Activated B cell treated with CpG ODN at 0.5 μM for 24 hours (primary cell): ENCODE measurements at regions not wholly inside any gene's neighbourhood (a gene's known extent, or its start where the extent isn't known, plus 50 kb on each side); places are given as distances from the start of the nearest gene placed in this dataset.
A peak's percentile ranks its signal among the peaks of the same experiment; 100 is the strongest.

Experiments used
- ATAC-seq: fragments of 200-7000 bp; cut with Tn5 transposase; one replicate; pipeline ENCODE4 v1.10.0; 2021; ENCODE audit warnings: low read depth, mild to moderate bottlenecking, moderate library complexity
- CTCF ChIA-PET: fragments of 350-600 bp; sonication (Branson Sonifier 250); formaldehyde crosslinking; loops from one replicate; lab custom pipeline; 2021; ENCODE audit warnings: antibody characterized with exemption; lab: Charles Lee
- POLR2A ChIA-PET: fragments of 350-600 bp; sonication (Branson Sonifier 250); formaldehyde crosslinking; loops from one replicate; lab custom pipeline; 2021; ENCODE audit warnings: antibody characterized with exemption; lab: Charles Lee
- DNase-seq: peaks from one replicate; pipeline ENCODE4 v3.0.0; 2022
- H3K27ac Mint-ChIP-seq: one replicate; pipeline ENCODE4 v1.8.0; 2020; ENCODE audit warnings: mixed read lengths
- H3K27me3 Mint-ChIP-seq: one replicate; pipeline ENCODE4 v1.8.0; 2021; ENCODE audit warnings: mixed read lengths
- H3K36me3 Mint-ChIP-seq: one replicate; pipeline ENCODE4 v1.8.0; 2021; ENCODE audit warnings: low read depth, mixed read lengths
- H3K4me1 Mint-ChIP-seq: one replicate; pipeline ENCODE4 v1.8.0; 2021; ENCODE audit warnings: mixed read lengths
- H3K4me3 Mint-ChIP-seq: one replicate; pipeline ENCODE4 v1.8.0; 2020; ENCODE audit warnings: mild to moderate bottlenecking, mixed read lengths
- H3K9me3 Mint-ChIP-seq: one replicate; pipeline ENCODE4 v1.8.0; 2020; ENCODE audit warnings: mixed read lengths
- intact Hi-C: fragments of 100-400 bp; cut with micrococcal nuclease; formaldehyde crosslinking; loops from one replicate; pipeline ENCODE4 v1.15.1; 2024
- TF ChIP-seq, protein P1 (sequence below): fragments of 200-600 bp; IDR thresholded peaks from one replicate; pipeline ENCODE4 v1.8.0; 2022; ENCODE audit warnings: antibody characterized with exemption, mild to moderate bottlenecking

GRCh38 chr17:79295307-79295706 lies 220.7 kb downstream of the ENGASE start:
- ChIA-PET CTCF (no interaction called here), POLR2A (no interaction called here)
- Mint-ChIP-seq H3K36me3 (no peaks in the 10 kb centered on the region), H3K4me1 (no peaks in the 10 kb centered on the region), H3K27ac (no peak overlapping the region), H3K27me3 (peaks cover 25% of the 10 kb centered on the region), H3K4me3 (no peak overlapping the region), H3K9me3 (no peaks in the 10 kb centered on the region)
- TF ChIP-seq, protein P1, sequence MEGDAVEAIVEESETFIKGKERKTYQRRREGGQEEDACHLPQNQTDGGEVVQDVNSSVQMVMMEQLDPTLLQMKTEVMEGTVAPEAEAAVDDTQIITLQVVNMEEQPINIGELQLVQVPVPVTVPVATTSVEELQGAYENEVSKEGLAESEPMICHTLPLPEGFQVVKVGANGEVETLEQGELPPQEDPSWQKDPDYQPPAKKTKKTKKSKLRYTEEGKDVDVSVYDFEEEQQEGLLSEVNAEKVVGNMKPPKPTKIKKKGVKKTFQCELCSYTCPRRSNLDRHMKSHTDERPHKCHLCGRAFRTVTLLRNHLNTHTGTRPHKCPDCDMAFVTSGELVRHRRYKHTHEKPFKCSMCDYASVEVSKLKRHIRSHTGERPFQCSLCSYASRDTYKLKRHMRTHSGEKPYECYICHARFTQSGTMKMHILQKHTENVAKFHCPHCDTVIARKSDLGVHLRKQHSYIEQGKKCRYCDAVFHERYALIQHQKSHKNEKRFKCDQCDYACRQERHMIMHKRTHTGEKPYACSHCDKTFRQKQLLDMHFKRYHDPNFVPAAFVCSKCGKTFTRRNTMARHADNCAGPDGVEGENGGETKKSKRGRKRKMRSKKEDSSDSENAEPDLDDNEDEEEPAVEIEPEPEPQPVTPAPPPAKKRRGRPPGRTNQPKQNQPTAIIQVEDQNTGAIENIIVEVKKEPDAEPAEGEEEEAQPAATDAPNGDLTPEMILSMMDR, result no peak
- no peak for DNase-seq
- intact Hi-C loops, result no loop called here
- no peak for ATAC-seq

- POLR2A ChIA-PET, result no interaction called here
- ATAC-seq, result peak; percentile 25
- intact Hi-C loops, result loop anchor here (1.0 kb wide), 1 partner anchor 46 kb away; no protein-coding TSS in a partner anchor
- DNase-seq, result peak; percentile 34
- H3K36me3 Mint-ChIP-seq, result no peaks in the 10 kb centered on the region
- H3K4me3 Mint-ChIP-seq, result no peak overlapping the region
- TF ChIP-seq, protein P1, result no peak
- H3K27me3 Mint-ChIP-seq, result peaks cover 27% of the 10 kb centered on the region
- CTCF ChIA-PET, result no interaction called here
- H3K27ac Mint-ChIP-seq, result peak overlapping the region; percentile 7
- no peaks in the 10 kb centered on the region for H3K9me3 Mint-ChIP-seq
- no peaks in the 10 kb centered on the region for H3K4me1 Mint-ChIP-seq
Observed at GRCh38 chr17:79294459-79295071, 219.9 kb downstream of the ENGASE start.

DNA sequence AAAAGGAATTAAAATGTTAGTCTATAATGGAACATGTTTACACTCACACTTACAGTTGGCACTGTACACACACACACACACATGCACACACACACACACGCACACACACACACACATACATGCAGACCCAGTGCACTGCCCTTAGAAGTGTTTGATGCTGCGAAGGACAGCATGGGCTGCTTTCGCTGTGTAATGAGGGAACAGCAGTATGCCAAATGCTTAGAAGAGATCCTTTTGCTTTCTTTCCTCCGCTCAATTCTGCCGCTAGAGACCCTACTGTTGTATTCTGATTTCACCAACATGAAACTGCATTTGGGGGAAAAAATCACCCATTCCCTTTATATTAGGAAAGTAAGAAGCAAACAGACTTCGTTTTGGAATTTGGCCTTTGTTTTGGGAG lies 217.9 kb downstream of the ENGASE start:
- TF ChIP-seq, protein P1, result no peak
- no peak for ATAC-seq
- ChIA-PET CTCF (no interaction called here), POLR2A (no interaction called here)
- H3K4me3 Mint-ChIP-seq, result no peak overlapping the region
- no peaks in the 10 kb centered on the region for H3K36me3 Mint-ChIP-seq
- no peaks in the 10 kb centered on the region for H3K4me1 Mint-ChIP-seq
- H3K27me3 Mint-ChIP-seq, result peaks cover 26% of the 10 kb centered on the region
- intact Hi-C loops, result no loop called here
- H3K27ac Mint-ChIP-seq, result no peak overlapping the region
- no peaks in the 10 kb centered on the region for H3K9me3 Mint-ChIP-seq
- no peak for DNase-seq

DNA sequence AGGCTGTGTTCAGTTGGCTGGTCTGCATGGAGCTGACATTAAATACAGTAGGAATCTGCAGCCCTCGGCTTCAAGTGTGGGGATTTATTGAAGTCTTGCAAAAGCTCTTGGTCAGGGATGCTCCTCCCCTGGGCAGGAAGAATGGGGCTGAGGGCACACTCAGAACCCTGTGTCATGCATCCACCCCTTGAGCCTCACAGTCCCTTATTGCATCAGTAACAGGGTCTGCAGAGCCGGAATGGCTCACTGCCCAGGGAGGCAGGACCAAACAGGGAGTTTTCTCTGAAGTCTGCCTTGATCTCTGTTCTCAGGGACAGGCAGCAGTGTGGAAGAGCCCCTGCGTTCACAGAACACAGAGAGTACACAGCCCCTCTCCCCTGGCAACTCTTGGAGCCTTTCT lies 216.8 kb downstream of the ENGASE start:
- POLR2A ChIA-PET, result no interaction called here
- CTCF ChIA-PET, result no interaction called here
- Mint-ChIP-seq H3K4me1 (no peaks in the 10 kb centered on the region), H3K4me3 (no peak overlapping the region), H3K27me3 (peaks cover 24% of the 10 kb centered on the region), H3K9me3 (no peaks in the 10 kb centered on the region), H3K36me3 (no peaks in the 10 kb centered on the region), H3K27ac (no peak overlapping the region)
- DNase-seq, result no peak
- TF ChIP-seq, protein P1, result no peak
- intact Hi-C loops, result no loop called here
- no peak for ATAC-seq

DNA sequence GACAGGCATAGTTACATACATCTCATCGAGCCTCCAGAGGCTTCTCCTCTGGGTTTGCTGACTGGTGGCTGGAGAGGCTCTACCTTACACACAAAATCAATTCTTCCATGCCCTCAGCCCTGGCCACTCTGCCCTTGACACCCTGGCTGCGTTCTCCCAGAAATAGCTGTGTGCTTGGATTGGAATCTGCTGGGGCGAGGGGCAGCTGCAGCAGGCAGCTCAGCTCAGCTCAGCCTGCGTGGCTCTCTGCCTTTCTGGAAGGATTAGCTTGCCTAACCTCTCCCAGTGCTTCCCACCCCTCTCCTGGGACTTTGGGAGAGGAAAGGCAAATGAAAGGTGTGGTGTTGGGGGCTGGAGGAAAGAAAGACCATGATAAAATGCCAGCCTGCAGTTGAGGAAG lies 216.1 kb downstream of the ENGASE start:
- ChIA-PET CTCF (no interaction called here), POLR2A (no interaction called here)
- TF ChIP-seq, protein P1, result no peak
- Mint-ChIP-seq H3K27me3 (peaks cover 26% of the 10 kb centered on the region), H3K4me1 (no peaks in the 10 kb centered on the region), H3K4me3 (no peak overlapping the region), H3K27ac (no peak overlapping the region), H3K9me3 (no peaks in the 10 kb centered on the region), H3K36me3 (no peaks in the 10 kb centered on the region)
- no peak for DNase-seq
- ATAC-seq, result no peak
- intact Hi-C loops, result no loop called here
